ENCODE measurements at regions not wholly inside any gene's neighbourhood (a gene's known extent, or its start where the extent isn't known, plus 50 kb on each side); places are given as distances from the start of the nearest gene placed in this dataset.
A peak's percentile ranks its signal among the peaks of the same experiment; 100 is the strongest.

DNA sequence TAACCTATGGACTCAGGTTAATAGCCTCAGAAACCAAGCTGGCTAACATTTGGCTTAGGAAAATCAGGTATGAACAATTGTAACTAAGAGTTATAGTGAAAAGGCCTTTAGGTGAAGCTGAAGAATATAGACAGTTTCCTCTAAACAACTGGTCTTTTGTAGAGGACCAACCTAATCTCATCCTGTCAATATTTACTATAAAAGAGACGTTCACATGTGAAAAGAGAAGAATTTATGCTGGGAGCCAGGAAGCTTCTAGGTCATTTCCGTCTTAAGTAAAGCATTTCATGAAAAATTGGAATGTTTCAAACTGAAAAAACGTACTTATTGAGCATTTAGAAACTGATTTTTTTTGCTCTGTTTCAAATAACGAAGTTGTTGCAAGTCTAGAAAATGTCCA, 764.3 kb upstream of the GOLIM4 start (continued):
- no peak for TF ChIP-seq FOXC1 (CRISPR knock-in tag; IDR thresholded peaks at IDR 0.05; ENCODE audit: borderline replicate concordance)
- no peak for TF ChIP-seq ZNF670 (CRISPR knock-in tag; IDR thresholded peaks at IDR 0.05; ENCODE audit: borderline replicate concordance)
- no peak for TF ChIP-seq SATB2 (CRISPR knock-in tag; IDR thresholded peaks at IDR 0.05)
- TF ChIP-seq, protein P1, sequence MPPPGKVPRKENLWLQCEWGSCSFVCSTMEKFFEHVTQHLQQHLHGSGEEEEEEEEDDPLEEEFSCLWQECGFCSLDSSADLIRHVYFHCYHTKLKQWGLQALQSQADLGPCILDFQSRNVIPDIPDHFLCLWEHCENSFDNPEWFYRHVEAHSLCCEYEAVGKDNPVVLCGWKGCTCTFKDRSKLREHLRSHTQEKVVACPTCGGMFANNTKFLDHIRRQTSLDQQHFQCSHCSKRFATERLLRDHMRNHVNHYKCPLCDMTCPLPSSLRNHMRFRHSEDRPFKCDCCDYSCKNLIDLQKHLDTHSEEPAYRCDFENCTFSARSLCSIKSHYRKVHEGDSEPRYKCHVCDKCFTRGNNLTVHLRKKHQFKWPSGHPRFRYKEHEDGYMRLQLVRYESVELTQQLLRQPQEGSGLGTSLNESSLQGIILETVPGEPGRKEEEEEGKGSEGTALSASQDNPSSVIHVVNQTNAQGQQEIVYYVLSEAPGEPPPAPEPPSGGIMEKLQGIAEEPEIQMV (CRISPR knock-in tag; IDR thresholded peaks at IDR 0.05; ENCODE audit: low read depth): no peak
- TF ChIP-seq MIER2 (CRISPR knock-in tag; IDR thresholded peaks at IDR 0.05): no peak; the same call in 1 of the 2 replicates
- TF ChIP-seq, protein P2, sequence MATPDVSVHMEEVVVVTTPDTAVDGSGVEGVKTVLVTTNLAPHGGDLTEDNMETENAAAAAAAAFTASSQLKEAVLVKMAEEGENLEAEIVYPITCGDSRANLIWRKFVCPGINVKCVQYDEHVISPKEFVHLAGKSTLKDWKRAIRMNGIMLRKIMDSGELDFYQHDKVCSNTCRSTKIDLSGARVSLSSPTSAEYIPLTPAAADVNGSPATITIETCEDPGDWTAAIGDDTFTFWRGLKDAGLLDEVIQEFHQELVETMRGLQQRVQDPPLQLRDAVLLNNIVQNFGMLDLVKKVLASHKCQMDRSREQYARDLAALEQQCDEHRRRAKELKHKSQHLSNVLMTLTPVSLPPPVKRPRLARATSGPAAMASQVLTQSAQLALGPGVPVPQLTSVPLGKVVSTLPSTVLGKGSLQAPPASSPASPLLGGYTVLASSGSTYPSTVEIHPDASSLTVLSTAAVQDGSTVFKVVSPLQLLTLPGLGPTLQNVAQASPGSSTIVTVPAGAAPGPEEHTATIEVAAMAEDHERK (CRISPR knock-in tag; IDR thresholded peaks at IDR 0.05; ENCODE audit: low read depth): no peak
- TF ChIP-seq NFKB2 (CRISPR knock-in tag; IDR thresholded peaks at IDR 0.05; ENCODE audit: borderline replicate concordance): no peak
- no peak for TF ChIP-seq XBP1 (CRISPR knock-in tag; IDR thresholded peaks at IDR 0.05)
- peak; percentile 62; the same call in 1 of the 2 replicates for TF ChIP-seq GATAD2A (CRISPR knock-in tag; IDR thresholded peaks at IDR 0.05)
- TF ChIP-seq, protein P3, sequence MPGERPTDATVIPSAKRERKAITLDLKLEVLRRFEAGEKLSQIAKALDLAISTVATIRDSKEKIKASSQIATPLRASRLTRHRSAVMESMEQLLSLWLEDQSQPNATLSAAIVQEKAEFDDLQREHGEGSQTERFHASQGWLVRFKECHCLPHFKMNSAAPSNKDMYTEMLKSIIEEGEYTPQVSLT (CRISPR knock-in tag; IDR thresholded peaks at IDR 0.05; ENCODE audit: borderline replicate concordance, low read depth): no peak
- no peak for TF ChIP-seq FOXA1 (IDR thresholded peaks at IDR 0.05)
- TF ChIP-seq FOXA1 (CRISPR knock-in tag; IDR thresholded peaks at IDR 0.05): peak; percentile 74
- TF ChIP-seq, protein P4, sequence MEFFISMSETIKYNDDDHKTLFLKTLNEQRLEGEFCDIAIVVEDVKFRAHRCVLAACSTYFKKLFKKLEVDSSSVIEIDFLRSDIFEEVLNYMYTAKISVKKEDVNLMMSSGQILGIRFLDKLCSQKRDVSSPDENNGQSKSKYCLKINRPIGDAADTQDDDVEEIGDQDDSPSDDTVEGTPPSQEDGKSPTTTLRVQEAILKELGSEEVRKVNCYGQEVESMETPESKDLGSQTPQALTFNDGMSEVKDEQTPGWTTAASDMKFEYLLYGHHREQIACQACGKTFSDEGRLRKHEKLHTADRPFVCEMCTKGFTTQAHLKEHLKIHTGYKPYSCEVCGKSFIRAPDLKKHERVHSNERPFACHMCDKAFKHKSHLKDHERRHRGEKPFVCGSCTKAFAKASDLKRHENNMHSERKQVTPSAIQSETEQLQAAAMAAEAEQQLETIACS (CRISPR knock-in tag; IDR thresholded peaks at IDR 0.05): no peak
- TF ChIP-seq, protein P5, sequence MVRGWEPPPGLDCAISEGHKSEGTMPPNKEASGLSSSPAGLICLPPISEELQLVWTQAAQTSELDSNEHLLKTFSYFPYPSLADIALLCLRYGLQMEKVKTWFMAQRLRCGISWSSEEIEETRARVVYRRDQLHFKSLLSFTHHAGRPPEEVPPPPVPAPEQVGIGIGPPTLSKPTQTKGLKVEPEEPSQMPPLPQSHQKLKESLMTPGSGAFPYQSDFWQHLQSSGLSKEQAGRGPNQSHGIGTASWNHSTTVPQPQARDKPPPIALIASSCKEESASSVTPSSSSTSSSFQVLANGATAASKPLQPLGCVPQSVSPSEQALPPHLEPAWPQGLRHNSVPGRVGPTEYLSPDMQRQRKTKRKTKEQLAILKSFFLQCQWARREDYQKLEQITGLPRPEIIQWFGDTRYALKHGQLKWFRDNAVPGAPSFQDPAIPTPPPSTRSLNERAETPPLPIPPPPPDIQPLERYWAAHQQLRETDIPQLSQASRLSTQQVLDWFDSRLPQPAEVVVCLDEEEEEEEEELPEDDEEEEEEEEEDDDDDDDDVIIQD (CRISPR knock-in tag; IDR thresholded peaks at IDR 0.05; ENCODE audit: low read depth): peak; percentile 64; the same call in 1 of the 2 replicates
- TF ChIP-seq RFXANK (CRISPR knock-in tag; IDR thresholded peaks at IDR 0.05): no peak
- TF ChIP-seq SETDB1 (CRISPR knock-in tag; IDR thresholded peaks at IDR 0.05; ENCODE audit: borderline replicate concordance): no peak
- TF ChIP-seq TOE1 (CRISPR knock-in tag; IDR thresholded peaks at IDR 0.05): no peak
- no peak for TF ChIP-seq FOSL1 (CRISPR knock-in tag; IDR thresholded peaks at IDR 0.05; ENCODE audit: borderline replicate concordance)
- TF ChIP-seq SOX5 (CRISPR knock-in tag; IDR thresholded peaks at IDR 0.05; ENCODE audit: borderline replicate concordance): peak; percentile 77; the same call in 1 of the 2 replicates
- no peak for TF ChIP-seq ZNF792 (CRISPR knock-in tag; IDR thresholded peaks at IDR 0.05)
- no peak for TF ChIP-seq ATF7 (IDR thresholded peaks at IDR 0.05)
- no peak for TF ChIP-seq ATF7 (CRISPR knock-in tag; IDR thresholded peaks at IDR 0.05)
- TF ChIP-seq RBFOX2 (IDR thresholded peaks at IDR 0.05; ENCODE audit: low read depth, low read length): peak; percentile 8; the same call in 1 of the 2 replicates
- TF ChIP-seq, protein P6, sequence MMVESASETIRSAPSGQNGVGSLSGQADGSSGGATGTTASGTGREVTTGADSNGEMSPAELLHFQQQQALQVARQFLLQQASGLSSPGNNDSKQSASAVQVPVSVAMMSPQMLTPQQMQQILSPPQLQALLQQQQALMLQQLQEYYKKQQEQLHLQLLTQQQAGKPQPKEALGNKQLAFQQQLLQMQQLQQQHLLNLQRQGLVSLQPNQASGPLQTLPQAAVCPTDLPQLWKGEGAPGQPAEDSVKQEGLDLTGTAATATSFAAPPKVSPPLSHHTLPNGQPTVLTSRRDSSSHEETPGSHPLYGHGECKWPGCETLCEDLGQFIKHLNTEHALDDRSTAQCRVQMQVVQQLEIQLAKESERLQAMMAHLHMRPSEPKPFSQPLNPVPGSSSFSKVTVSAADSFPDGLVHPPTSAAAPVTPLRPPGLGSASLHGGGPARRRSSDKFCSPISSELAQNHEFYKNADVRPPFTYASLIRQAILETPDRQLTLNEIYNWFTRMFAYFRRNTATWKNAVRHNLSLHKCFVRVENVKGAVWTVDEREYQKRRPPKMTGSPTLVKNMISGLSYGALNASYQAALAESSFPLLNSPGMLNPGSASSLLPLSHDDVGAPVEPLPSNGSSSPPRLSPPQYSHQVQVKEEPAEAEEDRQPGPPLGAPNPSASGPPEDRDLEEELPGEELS (CRISPR knock-in tag; IDR thresholded peaks at IDR 0.05): peak; percentile 59
- TF ChIP-seq MATR3 (CRISPR knock-in tag; IDR thresholded peaks at IDR 0.05): no peak
- no peak for TF ChIP-seq SP1 (IDR thresholded peaks at IDR 0.05)
- no peak for TF ChIP-seq SP1 (CRISPR knock-in tag; IDR thresholded peaks at IDR 0.05)
